GM18909 (cell line): ENCODE measurements at regions not wholly inside any gene's neighbourhood (a gene's known extent, or its start where the extent isn't known, plus 50 kb on each side); places are given as distances from the start of the nearest gene placed in this dataset.
A peak's percentile ranks its signal among the peaks of the same experiment; 100 is the strongest.
"Not testable (repeated sequence)": the region's sequence is repeated elsewhere in the genome, so short reads cannot be mapped to it uniquely, and the experiment has no call there.

Experiments used
- ATAC-seq: cut with Tn5 transposase; IDR thresholded peaks from one replicate; pipeline ENCODE4 v1.9.1; 2021; ENCODE audit warnings: mild to moderate bottlenecking; ENCODE audit not compliant: unreplicated experiment, poor library complexity

DNA sequence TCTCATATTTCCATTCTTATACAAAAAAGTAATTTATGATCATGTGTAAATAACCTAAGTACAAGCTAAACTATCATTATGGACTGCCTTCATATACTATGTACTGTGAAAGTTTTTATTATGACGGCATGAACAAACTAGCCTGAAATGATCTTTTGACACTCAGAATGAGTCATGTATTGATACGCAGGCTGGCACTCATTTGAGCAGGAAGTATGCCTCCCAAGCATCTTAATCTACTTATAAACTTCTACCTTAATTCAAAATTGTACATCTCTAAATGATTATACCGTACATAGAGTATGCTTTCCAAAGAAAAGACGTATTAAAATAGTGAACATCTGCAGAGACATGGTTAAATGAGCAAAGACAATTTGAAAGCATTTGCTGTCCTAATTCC lies 207.1 kb upstream of the SPOPL start:
- ATAC-seq, result no peak

GRCh38 chr2:138296365-138296764 lies 205.2 kb upstream of the SPOPL start:
- no peak for ATAC-seq

DNA sequence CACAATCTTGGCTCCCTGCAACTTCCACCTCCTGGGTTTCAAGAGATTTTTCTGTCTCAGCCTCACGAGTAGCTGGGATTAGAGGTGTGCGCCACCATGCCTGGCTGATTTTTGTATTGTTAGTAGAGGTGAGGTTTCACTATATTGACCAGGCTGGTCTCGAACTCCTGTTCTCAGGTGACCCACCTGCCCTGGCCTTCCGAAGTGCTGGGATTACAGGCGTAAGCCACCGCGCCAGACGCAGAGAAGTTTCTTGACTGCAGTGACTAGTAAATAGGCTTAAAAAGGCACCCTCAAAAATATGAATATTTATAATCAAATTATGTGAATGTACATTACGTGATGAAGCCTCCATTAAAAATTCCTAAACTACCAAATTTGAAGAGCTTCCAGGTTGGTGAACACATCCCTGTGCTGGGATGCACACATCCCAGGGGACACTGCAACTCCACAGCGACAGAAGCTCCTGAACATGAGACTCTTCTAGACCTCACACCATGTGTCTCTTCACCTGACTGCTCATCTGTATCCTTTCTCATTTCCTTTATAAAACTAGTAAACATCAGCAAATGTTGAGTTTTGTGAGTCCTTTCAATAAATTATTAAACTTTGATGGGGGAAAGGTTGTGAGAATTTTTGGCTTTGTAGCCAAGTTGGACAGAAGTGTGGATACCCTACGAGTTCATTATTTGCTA lies 203.3 kb upstream of the SPOPL start:
- peak; percentile 91 for ATAC-seq

DNA sequence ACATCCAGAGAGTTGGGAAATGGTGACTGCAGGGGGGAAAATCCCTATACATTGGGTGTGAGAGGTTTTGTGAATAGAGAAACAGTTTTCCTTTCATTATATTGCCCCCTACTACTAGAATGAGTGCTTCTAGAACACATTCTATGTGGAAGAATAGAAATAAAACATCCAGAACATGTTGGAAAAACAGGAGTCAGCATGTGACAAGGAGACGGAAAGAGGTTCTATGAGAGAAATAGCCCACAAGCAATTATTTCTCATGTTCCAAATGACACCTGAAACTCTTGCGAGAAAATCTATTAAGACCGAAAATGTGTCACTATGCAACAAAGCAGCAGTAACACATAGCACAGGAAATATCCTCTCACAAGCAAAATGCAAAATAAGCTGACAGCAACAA lies 202.7 kb upstream of the SPOPL start:
- peak; percentile 76 for ATAC-seq

DNA sequence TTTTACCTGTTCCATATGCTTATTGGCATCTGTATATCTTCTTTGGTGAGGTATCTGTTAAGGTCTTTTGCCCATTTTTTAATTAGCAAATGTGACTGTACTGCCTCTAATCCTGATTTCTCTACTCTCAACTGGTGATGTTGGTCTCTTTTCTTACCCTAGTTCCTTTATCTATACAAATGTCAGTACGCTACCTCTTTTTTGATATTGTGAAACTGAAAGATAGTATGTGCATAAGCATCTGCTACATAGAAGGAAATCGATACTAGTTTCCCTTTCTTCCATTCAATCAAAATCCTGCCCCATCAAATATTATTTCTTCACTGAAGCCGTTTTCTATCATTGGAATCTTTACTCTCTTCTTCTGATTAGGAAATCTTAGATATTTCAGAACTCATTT lies 194.9 kb upstream of the SPOPL start:
- ATAC-seq, result no peak

- ATAC-seq, result no peak
Measured at GRCh38 chr2:138307099-138307498, 194.5 kb upstream of the SPOPL start.

DNA sequence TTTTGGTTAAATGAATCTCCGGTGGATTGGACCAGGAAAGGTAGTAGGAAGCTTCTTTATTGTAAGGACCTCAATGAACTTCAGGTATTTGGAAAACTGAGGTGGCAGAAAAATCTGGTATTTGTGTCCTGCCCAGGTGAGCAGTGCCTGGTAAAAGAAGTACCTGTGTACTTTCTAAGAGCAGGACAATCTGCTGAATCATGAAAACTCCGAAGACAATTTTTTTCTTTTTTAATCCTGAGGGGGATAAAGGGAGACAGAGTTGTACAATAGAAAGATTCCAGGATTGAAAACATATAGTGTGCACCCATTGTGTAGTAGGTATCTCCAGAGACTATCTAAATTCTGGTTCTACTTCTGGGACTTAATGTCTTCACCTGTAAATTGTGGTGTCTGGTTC lies 191.8 kb upstream of the SPOPL start:
- ATAC-seq, result no peak

GRCh38 chr2:138312061-138312460 lies 189.5 kb upstream of the SPOPL start:
- ATAC-seq, result no peak

GRCh38 chr2:138315619-138316018 lies 186.0 kb upstream of the SPOPL start:
- ATAC-seq, result not testable (repeated sequence)

- no peak for ATAC-seq
Measured at GRCh38 chr2:138319616-138320015, 182.0 kb upstream of the SPOPL start.

DNA sequence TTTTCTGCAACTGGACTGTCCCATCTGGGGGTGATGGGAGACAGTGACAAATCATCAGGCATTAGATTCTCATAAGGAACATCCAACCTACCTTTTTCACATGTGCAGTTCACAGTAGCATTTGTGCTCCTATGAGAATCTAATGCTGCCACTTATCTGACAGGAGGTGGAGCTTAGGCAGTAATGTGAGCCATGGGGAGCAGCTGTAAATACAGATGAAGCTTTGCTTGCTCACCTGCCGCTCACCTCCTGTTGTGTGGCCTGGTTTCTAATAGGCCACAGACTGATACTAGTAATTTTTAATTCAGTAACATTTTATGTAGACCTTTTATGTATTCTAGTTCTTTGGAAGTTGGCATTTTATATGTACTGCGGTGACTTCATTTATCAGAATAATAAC lies 180.1 kb upstream of the SPOPL start:
- ATAC-seq, result no peak

GRCh38 chr2:138323382-138324067 lies 178.0 kb upstream of the SPOPL start:
- ATAC-seq, result no peak

- ATAC-seq, result no peak
Measured at GRCh38 chr2:138324068-138324771, 177.3 kb upstream of the SPOPL start.

DNA sequence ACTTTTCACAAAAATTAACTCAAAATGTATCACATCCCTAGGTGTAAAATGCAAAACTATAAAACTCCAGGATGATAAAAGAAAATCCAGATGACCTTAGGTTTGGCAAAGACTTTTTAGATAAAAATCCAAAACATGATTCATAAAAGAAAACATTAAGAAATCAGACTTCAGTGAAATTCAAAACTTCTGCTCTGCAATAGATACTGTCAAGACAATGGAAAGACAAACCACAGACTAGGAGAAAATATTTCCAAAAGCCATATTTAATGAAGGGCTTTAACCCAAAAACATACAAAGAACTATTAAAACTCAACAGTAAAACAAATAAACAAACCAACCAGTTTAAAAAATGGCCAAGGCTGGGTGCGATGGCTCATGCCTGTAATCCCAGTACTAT lies 173.6 kb upstream of the SPOPL start:
- no peak for ATAC-seq

DNA sequence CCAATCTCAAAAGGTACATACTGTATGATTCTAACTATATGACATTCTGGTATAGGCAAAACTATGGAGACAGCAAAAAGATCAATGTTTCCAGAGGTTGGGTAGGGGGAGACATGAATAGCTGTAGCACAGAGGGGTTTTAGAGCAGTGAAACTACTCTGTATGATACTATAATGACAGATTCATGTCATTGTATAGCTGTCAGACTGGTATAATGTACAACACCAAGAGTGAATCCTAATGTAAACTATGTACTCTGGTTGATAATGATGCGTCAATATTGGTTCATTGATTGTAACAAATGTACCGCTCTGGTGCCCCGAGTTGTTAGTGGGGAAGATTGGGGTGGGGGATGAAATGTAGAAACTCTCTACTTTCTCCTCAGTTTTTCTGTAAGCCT lies 172.4 kb upstream of the SPOPL start:
- no peak for ATAC-seq

DNA sequence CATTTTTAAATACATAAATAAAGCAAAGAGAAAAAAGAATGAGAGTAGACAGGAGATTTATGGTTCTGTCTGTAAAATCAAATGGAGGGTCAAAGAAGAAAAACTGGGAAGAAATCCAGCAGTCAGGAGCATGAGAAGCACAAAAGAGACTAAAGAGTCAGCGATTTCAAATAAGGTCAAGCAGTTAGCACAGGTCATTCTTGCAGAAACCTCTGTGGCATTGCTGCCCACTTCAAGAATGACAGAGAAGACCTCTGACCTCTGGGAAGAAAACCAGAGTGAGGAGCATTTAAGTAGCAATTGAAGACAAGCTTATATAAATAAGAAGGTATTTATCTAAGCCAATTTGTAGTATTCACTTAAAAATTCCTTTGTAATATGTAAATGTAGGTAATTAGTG lies 172.0 kb upstream of the SPOPL start:
- no peak for ATAC-seq

- no peak for ATAC-seq
Measured at GRCh38 chr2:138333121-138333520, 168.4 kb upstream of the SPOPL start.

DNA sequence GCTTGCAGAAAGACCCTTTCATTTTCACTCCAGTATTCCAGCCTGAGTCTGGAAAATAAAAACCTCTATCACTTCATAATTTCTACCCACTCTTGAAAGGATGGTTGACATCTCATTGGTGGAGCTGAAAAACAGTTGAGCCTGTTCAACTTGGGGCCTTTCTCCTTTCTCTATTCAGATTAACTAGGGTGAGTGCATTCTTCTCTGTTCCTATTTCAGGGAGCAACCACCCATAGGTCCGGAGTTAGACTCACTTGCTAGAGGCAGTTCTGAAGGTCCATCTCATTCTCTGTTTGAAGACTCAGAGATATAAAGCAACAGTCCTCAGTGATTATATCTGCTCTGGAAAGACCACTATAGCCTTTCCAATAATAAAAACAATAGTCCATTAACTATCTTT lies 167.9 kb upstream of the SPOPL start:
- no peak for ATAC-seq

DNA sequence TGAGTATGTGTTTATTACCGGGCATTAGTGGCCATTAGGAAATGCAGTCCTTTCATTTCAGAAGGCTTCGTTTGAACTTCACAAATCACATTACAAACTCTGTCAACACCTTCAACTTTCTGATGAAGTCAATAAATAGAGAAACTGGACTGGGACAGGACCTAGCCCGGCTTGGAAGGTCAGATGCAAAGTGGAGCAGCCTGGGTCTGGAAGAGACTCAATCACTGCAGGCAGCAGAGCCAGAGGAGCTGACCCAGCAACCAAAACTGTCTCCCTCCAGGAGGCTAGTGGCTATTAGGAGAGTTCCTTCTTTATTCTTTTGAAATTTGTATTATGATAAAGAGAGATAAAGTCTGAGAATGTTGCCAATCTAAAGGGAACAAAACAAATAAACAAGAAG lies 167.2 kb upstream of the SPOPL start:
- no peak for ATAC-seq

GRCh38 chr2:138335036-138335435 lies 166.5 kb upstream of the SPOPL start:
- no peak for ATAC-seq

GRCh38 chr2:138336146-138336545 lies 165.4 kb upstream of the SPOPL start:
- ATAC-seq, result no peak

DNA sequence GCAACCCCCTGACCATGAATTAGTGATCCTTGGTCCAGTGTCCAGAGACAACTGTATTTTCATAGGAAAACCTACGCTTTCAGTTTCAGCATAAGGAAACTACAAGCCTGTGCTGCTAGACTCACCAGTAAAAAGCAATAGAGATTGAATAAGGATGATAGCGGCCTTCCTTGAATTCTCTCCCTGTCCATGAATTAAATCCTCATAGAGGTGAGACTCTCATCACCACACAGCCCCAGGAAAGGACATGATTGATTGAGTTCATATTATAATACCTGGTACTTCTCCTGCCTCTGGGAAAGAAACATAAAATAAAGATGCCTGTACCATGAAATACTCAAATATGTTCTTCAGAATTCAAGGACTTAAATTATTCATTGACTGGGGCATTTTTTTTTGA lies 146.3 kb upstream of the SPOPL start:
- ATAC-seq, result no peak
